GM21515 (cell line): ENCODE measurements at regions not wholly inside any gene's neighbourhood (a gene's known extent, or its start where the extent isn't known, plus 50 kb on each side); places are given as distances from the start of the nearest gene placed in this dataset.
A peak's percentile ranks its signal among the peaks of the same experiment; 100 is the strongest.

ENCODE experiments used
- ATAC-seq: cut with Tn5 transposase; IDR thresholded peaks from one replicate; pipeline ENCODE4 v1.9.1; 2021; ENCODE audit not compliant: unreplicated experiment

DNA sequence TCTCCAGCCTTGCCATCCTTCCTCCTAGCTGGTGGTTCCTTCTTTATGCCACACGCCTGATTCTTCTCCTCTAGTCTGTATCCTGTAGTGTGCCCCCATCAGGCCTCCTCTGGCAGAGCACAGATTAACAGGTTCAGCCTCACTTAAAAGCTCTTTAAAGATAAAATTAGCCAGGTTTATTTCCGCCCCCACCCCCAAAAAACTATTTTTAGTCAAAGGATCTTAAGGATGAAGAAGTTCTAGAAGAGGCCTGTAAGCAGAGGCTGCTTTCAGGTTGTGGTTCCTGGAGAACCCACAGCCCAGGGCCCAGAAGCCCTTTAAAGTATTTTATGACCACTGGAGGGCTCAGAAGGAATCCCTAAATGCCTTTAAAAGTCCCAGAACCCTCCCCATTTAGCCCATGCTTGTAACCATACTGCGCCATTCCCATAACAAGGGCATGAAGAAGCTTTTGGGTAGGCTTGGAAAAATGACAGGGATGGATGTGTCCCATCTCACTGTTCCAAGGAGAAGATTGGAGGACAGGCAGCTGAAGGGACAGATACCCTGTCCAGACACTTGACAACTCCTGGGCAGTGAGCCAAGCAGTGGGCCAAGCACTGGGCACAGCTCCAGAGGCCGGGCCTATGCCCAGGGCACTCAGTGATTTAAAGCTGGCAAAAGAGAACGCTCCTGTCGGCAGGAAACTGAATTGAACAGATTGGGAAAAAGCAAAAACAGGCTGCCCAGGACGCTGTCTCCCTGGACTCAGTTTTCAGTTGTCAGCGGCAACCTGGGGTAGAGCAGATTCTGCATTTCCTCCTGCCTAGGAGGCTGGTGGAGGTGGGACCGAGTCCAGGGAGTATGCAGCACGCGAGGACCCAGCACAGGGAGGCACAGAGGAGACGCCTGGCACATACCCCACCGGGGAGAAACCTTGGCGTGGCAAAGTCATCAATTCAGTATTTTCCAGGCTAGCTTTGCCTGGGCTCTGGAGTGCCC, 106.3 kb upstream of the SSBP2 start:
- no peak for ATAC-seq

DNA sequence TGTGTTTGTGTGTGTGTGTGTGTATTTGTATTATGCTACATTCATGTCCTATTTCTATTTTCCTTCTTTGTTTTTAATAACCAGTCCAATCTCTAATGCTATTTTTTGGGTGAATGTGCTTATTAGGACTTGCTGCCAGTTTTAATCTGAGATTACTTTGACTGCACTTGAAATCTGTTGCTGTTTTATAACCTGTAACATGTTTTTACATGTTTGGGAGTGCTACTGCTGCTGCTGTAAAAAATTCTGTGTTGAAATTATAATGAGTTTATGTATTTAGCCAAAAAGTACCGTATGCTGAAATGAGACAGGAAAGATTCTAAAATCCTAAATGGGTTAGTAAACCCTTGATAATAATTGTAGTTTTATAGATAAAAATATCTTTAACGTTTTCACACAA, 104.7 kb upstream of the SSBP2 start:
- no peak for ATAC-seq

DNA sequence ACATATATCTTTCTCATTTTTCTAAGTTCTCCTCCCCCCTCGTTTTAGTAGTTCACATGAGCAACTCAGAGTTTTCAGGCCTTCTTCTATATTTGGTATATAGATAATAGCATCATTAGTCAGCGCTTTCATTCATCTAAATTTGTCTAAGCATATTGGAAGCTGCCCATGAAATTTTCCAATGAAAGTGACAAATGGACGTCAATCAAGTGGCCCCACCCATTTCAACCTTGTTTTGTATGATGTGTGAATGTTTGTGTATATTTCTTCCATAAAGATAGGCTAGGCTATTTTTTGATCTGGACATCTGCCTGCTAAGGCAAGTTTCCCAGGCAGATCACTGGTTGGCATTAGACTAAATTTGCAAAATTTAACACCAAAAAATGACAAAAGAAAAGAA, 104.0 kb upstream of the SSBP2 start:
- ATAC-seq, result no peak

DNA sequence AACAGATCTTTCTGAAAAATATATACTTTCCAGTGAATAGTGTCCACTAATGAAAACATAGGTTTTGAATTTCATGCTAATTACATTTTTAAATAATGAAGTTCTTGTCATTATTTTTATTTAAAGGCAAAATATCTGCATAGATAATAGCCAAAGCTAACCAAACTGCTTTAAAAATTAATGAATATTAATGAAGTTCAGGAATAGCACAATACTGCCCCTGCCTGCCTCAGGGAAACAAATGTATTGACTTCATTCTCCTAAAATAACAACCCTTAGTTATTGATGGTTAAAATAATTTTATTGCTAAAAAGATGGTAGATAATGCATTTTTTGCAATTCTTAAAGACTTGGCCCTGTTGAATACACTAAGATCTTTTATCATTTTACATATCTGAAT, 103.6 kb upstream of the SSBP2 start:
- no peak for ATAC-seq

DNA sequence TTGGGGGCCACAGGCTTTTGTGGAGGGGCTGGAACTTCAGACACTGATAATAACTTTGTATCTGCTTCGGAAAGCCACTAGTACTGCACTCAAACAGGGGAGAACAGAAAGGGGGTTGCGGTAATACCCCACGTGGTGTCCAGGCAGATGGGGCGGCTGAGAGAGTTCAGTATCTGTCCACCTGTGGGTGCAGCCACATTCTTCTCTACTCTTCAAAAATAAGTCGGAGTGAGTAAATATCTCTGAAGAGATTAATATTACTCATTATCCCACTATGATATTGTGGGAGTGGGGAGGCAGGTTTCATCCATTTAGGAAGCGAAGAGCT, 102.1 kb upstream of the SSBP2 start:
- ATAC-seq, result no peak

DNA sequence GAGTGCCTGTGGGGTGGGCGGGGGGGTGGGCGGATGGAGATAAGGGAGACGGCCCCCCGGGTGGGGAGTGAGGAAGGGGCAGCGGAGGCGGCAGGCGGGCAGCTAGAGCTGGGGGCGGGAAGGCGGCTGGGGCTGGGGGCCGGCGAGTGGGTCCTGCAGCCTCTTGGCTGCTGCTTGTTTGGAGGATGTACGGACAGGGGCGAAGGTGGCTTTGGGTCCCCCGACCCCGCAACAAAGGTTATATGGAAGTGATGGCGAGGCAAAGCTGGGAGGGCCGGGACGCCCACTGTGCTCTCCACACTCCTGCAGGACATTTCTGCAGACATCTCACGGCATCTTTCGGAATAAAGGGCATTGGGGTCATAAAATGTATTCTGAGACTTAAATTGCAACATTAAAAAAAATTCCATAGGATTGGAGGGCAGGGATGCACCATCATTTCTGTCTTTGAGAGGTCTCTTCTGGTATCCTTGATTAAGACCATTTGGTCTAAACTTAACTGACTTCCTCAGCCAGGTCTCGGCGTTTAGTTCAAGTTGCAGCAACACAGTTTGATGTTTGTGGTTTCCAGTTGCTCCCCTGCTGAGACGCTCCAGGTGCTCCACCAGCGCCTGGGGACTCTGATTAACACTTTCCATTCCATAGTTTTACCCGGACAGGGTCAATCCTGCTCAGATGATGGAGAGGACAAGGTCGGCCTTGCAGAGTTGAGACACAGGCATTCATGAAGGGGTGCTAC, 101.6 kb upstream of the SSBP2 start:
- ATAC-seq, result no peak

DNA sequence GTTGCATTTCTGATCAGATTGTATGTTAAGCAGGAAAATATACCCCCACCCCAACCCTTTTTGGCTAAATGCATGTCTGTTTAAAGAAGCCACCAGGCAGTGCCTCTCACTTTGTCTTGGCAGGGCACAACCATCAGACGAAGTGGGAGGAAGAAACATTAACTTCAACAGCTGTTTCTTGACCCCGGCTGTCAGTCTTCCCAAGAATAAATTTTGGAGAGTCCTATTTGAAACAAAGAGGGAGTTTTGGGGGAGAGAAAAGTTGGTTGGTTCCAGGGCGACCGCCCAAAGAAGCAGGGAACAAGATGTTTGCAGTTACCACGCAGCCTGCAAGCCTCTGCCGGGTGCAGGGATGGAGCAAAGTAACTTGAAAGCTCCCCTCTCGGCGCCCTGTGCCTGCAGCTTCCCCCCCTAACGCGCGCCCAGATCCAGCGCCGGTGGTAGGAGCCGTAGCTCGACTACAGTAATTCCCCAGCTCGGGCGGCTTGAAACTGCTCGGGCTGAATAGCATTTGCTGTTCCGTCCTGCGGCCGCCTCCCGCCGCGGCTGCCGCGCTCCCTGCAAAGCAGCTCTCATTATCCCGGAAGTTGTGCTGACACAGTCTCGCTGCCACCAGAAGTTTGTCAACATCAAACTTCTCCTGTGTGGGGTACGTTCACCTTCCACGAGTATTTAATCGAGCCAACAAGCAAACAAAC, 100.7 kb upstream of the SSBP2 start:
- ATAC-seq, result peak; percentile 87

DNA sequence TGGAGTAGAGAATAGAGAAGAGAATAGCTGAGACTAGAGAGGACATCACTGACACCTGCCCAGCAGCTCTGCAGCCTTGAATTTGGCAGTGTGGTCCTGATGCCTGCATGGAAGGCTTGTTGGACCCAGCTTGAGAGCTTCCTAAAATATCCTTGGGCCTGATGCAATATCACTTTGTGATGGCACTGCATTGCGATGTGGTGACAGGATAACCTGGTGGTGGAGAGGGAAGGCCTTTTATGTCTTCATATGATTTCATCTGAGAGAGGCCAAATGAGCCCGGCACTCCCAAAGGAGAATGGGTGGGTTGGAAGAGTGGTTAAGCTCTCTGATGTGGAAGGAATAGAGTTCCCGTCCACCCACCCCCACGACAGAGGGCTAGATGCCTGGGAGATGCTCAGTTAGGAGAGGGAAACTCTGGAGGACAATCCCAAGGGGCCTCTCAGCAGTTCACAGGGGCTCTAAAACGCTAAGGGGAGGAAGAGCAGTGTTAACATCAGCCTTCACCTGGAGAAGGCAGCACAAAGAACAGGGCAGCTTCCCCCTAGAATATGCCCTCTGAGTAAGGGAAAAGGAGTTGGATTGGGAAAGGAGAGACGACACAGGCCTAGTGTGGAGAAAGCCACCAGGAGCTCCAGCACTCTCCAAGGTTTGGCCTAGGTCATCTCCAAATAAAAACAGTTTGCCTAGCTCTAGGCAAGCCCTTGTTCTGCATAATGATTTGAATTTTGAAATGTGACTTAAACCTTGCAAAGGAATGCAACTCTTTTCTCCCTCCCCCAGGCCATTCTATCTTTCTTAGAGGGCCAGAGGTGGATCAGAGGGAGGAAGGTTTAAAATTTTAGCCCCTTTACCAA, 99.8 kb upstream of the SSBP2 start:
- no peak for ATAC-seq

DNA sequence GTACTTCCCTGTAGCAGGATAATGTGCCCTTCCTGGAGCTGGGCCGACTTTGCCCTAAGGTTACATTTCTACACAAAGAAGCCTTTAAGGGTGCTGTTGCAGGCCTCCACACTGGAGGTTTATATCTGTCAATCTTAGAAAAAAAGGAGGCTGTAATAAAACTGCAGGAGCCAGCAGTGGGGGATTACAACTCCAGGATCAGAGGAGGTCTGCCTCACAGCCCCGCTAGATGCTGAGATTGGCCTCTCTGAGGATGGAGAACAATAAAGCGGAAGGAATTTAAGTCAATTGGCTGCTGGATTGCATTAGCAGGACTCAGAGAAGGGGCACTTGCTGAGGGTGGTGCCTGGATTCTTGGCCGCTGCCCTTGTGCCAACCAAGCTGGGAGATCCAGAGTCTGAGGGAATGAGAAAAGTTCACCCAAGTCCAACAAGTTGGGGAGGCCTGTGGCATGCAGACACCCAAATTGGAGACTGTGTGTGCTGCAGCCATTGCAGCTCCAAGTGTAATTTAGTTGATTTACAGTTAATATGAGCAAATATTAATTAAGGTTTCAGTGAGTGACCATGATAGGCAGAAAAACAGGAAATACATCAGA, 99.0 kb upstream of the SSBP2 start:
- ATAC-seq, result no peak

DNA sequence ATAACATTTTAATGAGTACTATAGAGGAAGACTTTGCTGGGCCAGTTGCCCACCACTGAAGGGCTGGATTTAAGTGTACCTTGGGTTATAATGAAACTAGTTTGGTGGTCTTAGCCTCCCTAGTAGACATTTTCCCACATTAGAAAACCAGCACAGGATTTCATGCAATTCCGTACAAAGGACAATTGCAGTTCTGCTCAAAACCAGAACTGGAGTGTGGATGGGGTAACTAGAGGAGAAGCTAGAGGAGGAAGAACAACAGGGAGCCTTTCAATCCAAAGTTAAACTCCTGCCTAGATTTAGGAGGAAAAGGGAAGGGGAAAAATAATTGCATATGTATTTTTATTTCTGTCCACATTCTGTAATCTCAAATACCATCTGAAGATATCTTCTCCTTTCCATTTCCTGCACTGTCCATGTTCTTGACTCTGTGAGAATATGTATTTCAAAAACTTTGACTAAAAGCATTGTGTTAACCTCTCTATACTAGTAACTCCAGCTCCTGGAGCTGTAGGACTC, 97.5 kb upstream of the SSBP2 start:
- ATAC-seq, result no peak

DNA sequence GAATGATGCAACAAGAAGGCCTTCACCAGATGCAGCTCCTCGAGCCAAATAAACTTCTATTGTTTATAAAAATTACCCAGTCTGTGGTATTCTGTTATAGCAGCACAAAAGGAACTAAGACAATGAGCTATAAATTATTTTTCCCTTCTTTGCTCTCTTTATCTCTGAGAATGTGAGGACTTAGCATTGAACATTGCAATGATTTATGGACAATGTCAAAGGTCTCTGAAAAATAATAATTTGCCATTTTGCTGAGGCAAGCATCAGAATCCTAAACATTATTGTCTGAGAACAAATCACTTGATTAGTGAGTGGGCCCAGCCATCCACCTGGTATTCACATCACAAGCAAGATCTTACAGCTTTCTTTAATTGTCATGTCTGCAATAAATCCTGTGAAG, 95.4 kb upstream of the SSBP2 start:
- no peak for ATAC-seq

DNA sequence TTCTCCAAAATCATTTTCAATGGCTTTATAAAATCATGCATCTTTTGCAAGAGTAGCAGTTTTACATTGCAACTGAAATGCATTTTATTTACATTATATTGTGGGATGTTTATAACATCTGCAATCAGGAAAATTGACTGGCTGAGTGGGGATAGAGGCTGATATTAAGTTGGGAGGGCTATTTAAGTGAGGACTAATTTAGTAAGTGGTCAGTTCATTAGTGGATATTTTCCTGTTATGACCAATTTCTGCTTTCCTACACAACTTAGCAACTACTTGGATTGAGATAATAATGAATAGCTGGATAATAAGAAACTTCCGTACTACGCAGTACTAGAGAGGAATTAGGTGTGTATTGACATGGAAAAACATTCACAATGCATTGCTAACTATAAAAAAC, 92.9 kb upstream of the SSBP2 start:
- ATAC-seq, result no peak

DNA sequence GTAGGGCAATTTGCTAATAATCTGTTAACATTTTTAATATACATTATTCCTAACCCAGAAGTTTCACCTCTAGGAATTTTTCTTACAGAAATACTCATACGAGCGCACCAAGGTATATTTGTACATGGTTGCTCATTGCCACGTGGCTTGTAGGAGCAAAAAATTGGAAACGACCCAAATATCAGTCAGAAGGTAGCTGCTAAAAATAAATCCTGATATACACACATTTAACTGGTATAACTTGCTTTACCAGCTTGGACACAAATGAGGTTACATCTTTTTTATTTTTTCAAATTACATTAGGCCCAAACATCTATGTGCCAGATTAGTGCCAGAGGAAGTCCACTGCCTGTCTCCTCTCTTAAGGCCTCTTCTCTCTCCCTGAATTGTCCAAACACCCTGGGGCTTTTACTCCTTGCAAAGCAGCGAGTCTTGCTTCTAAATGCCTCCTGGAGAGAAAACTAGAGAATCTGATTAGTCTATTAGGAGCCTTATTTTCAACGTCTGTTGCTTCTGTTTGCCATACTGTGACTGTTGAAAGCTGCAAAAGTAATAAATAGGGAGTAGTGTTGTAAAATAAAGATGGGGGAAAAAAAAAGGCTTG, 92.0 kb upstream of the SSBP2 start:
- no peak for ATAC-seq

DNA sequence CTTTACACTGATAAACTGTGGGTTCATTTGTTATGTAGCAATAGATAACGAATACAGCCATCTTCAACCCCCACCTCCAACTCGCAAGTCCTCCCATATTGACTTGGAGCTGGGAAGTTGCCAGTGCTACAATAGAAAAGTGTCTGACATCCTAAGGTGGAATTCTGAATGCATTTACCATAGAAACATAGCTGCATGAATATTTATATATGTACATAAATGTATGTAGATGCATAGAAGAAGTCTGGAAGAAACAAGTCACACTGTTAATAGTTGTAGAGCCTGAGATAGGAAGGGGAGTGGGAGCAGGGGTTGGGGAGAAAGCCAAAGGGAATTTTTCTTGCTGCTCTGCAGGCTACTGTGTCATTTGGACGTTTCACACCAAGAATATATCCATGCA, 88.1 kb upstream of the SSBP2 start:
- no peak for ATAC-seq

DNA sequence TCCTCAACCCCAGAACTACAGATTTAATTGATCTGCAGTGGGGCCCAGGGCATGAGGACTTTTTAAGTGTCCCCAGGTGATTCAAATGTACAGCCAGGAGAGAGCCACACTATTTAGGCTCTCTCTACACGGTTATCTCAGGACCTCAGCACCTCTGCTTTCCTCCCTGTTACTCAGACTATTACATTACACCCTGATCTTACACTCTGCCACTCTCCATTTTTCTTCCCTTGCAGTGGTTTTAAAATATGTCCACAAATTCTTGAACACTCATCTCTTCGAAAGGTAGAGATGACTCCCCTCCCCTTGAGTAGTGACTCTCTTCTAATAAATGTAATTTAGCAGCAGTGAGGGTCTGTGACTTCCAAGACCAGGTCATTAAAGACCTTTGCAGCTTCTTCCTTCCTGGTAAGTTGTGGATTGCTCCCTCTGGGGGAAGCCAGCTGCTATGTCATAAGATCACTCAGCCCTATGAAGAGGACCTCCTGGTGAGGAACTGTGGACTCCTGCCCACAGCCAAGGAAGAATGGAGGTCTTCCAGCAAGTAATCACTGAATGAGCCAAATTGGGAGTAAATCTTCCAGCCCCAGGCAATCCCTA, 87.5 kb upstream of the SSBP2 start:
- peak; percentile 72 for ATAC-seq

DNA sequence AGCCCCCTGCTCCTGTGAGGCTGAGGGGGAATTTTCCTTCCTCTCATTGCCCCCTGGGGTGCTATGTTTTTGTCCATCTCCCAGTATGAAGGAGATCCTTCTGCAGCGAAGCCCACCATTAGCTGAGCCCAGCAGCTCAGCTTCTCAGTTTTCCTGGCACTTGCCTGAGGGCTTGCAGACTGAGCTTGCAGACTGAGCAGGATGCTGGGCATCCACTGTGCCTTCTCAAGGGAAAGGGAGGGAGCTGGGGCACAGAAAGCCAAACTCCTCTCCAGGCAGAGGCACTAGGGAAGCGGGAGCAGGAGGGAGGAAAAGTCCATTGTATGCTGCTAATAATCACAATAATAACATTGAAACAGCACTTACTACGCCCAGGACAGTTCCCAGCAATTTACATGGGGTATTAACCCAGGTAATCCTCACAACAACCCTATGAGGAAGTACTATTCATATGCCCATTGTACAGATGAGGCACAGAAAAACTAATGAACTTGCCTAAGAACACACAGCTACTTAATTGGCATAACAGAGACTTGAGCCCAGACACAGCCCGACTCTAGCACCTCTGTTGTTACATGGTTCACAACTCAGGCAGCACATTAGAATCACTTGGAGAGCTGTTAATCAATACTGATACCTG, 86.9 kb upstream of the SSBP2 start:
- no peak for ATAC-seq

DNA sequence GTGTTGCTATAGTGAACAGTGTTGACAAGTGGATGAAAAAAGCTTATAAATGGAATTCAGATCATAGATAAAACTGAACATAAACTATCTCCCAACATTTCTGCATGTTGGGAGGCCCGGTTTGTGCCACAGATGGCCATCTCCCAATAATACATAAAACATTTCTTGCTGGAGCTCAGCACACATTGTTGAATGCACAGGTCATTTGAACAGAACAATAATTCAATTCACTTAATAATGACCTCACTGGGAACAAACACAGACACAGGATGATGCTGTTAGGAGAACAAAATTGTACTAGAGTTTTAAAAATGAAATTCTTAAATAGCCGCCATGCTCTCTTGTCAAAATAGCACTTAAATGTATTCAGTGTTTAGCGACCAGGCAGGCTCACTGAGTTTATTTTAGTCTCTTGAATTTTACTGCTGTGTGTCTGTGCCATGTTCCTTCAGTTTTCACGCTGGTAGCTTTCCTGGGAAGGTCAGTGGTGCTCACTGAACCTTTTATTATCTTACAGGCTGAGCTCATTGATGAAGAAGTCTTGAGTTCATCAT, 85.0 kb upstream of the SSBP2 start:
- no peak for ATAC-seq

DNA sequence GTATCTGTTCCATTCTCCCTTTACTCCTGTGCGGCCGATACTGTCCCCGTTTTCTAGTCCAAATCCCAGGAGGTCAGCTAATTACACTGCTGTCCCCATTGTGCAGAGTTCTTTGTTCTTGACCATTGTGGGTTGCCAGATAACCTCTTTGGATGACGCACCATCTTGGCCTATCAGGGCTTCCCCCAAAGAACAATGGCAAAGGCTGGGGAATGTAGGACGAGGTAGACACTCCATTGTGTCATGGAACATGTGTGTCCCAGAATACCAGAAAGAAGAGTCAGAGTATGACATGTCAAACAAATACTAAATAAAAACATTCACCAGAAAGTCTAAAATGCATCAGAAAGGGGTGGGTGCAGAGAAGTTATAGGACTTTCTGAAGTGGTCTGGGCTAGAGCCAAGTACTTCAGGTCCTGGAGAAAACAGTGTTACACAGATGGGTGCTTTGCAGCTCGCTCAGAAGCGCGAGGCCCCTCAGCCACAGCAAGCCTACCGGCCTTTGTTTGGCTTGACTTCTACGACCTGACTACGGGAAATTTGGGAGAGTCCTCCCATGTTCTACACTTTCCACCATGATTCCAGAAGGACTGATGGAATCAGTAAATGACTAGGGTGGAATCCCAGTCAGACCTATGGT, 83.2 kb upstream of the SSBP2 start:
- no peak for ATAC-seq
